ENCODE measurements at regions not wholly inside any gene's neighbourhood (a gene's known extent, or its start where the extent isn't known, plus 50 kb on each side); places are given as distances from the start of the nearest gene placed in this dataset.

GRCh38 chr7:95672434-95672833 is 76.1 kb upstream of the PDK4 start:
- TF ChIP-seq CTCF (IDR thresholded peaks at IDR 0.05) (no peak), POLR2A (IDR thresholded peaks at IDR 0.05) (no peak)
